NCI-H128 (cell line): ENCODE measurements at regions not wholly inside any gene's neighbourhood (a gene's known extent, or its start where the extent isn't known, plus 50 kb on each side); places are given as distances from the start of the nearest gene placed in this dataset.
"Not testable (repeated sequence)": the region's sequence is repeated elsewhere in the genome, so short reads cannot be mapped to it uniquely, and the experiment has no call there.

Experiments used
- DNase-seq: peaks from one replicate; lab custom pipeline; 2025; ENCODE audit not compliant: unreplicated experiment; lab: John Stamatoyannopoulos, UW

GRCh38 chr3:193926071-193926470 lies 209.9 kb upstream of the HES1 start:
- DNase-seq, result not testable (repeated sequence)

- not testable (repeated sequence) for DNase-seq
Measured at GRCh38 chr3:193927413-193928206, 208.3 kb upstream of the HES1 start.

- no peak for DNase-seq
Measured at GRCh38 chr3:193928354-193929209, 207.4 kb upstream of the HES1 start.

GRCh38 chr3:193929373-193929772 lies 206.6 kb upstream of the HES1 start:
- DNase-seq, result no peak

GRCh38 chr3:193929921-193930646 lies 205.9 kb upstream of the HES1 start:
- DNase-seq, result no peak

GRCh38 chr3:193932136-193932535 lies 203.8 kb upstream of the HES1 start:
- DNase-seq, result no peak

GRCh38 chr3:193932576-193932975 lies 203.4 kb upstream of the HES1 start:
- DNase-seq, result no peak

GRCh38 chr3:193933451-193933850 lies 202.5 kb upstream of the HES1 start:
- no peak for DNase-seq

- DNase-seq, result no peak
Measured at GRCh38 chr3:193935916-193936315, 200.0 kb upstream of the HES1 start.

- DNase-seq, result no peak
Measured at GRCh38 chr3:193938613-193939012, 197.3 kb upstream of the HES1 start.

- no peak for DNase-seq
Measured at GRCh38 chr3:193939527-193939926, 196.4 kb upstream of the HES1 start.

- DNase-seq, result no peak
Measured at GRCh38 chr3:193940526-193940925, 195.4 kb upstream of the HES1 start.

- no peak for DNase-seq
Measured at GRCh38 chr3:193941486-193941885, 194.5 kb upstream of the HES1 start.

- DNase-seq, result no peak
Measured at GRCh38 chr3:193942516-193943055, 193.4 kb upstream of the HES1 start.

- no peak for DNase-seq
Measured at GRCh38 chr3:193943200-193943599, 192.7 kb upstream of the HES1 start.

- DNase-seq, result no peak
Measured at GRCh38 chr3:193943851-193944517, 192.0 kb upstream of the HES1 start.

GRCh38 chr3:193944518-193944884 lies 191.4 kb upstream of the HES1 start:
- DNase-seq, result no peak

- DNase-seq, result no peak
Measured at GRCh38 chr3:193945143-193945542, 190.8 kb upstream of the HES1 start.

- peak; percentile 6 for DNase-seq
Measured at GRCh38 chr3:193946945-193947344, 189.0 kb upstream of the HES1 start.

- no peak for DNase-seq
Measured at GRCh38 chr3:193947596-193947995, 188.4 kb upstream of the HES1 start.

GRCh38 chr3:193948459-193948858 lies 187.5 kb upstream of the HES1 start:
- no peak for DNase-seq
